Activated CD8-positive, alpha-beta memory T cell treated with anti-CD3 and anti-CD28 coated beads, Interleukin-2, amount 10 ng/mL, durations not matched to agents 7 days and 5 days (primary cell): ENCODE measurements at regions not wholly inside any gene's neighbourhood (a gene's known extent, or its start where the extent isn't known, plus 50 kb on each side); places are given as distances from the start of the nearest gene placed in this dataset. TPM values are rescaled to one million over a fixed set of nuclear protein-coding genes. Genes with fewer than 3 reads are reported as not detected.

ENCODE experiments used
- microRNA-seq: library from miRNA; unstranded; fragments of <30 nt; microRNA quantifications from one replicate; pipeline ENCODE4 v1.2.0, GENCODE V29; 2022

Small RNA genes in the stretch of these regions (microRNA-seq; reads per million reads assigned to microRNA genes)
- gene MIR5011: not detected
